ENCODE measurements at regions not wholly inside any gene's neighbourhood (a gene's known extent, or its start where the extent isn't known, plus 50 kb on each side); places are given as distances from the start of the nearest gene placed in this dataset.
"Not testable (repeated sequence)": the region's sequence is repeated elsewhere in the genome, so short reads cannot be mapped to it uniquely, and the experiment has no call there.

- no peak for DNase-seq
Measured at GRCh38 chr4:135605076-135605475, 1403.5 kb upstream of the PABPC4L start.

GRCh38 chr4:135604531-135604930 is 1402.9 kb upstream of the PABPC4L start:
- no peak for DNase-seq

- no peak for DNase-seq
Measured at GRCh38 chr4:135601351-135601750, 1399.8 kb upstream of the PABPC4L start.

GRCh38 chr4:135598151-135598550 is 1396.6 kb upstream of the PABPC4L start:
- DNase-seq: no peak

GRCh38 chr4:135594521-135594920 is 1392.9 kb upstream of the PABPC4L start:
- DNase-seq: no peak

- DNase-seq: no peak
Measured at GRCh38 chr4:135575041-135575440, 1373.5 kb upstream of the PABPC4L start.

- DNase-seq: no peak
Measured at GRCh38 chr4:135573251-135573650, 1371.7 kb upstream of the PABPC4L start.

GRCh38 chr4:135564090-135564489 is 1362.5 kb upstream of the PABPC4L start:
- no peak for DNase-seq

GRCh38 chr4:135553213-135553612 is 1351.6 kb upstream of the PABPC4L start:
- no peak for DNase-seq

GRCh38 chr4:135552131-135552530 is 1350.5 kb upstream of the PABPC4L start:
- DNase-seq: no peak

- no peak for DNase-seq
Measured at GRCh38 chr4:135548711-135549110, 1347.1 kb upstream of the PABPC4L start.

GRCh38 chr4:135545616-135546317 is 1344.2 kb upstream of the PABPC4L start:
- no peak for DNase-seq

GRCh38 chr4:135538698-135539097 is 1337.1 kb upstream of the PABPC4L start:
- DNase-seq: no peak

- DNase-seq: no peak
Measured at GRCh38 chr4:135533053-135533452, 1331.5 kb upstream of the PABPC4L start.

- no peak for DNase-seq
Measured at GRCh38 chr4:135532132-135532531, 1330.5 kb upstream of the PABPC4L start.

- DNase-seq: no peak
Measured at GRCh38 chr4:135515295-135515694, 1313.7 kb upstream of the PABPC4L start.

GRCh38 chr4:135510582-135510981 is 1309.0 kb upstream of the PABPC4L start:
- no peak for DNase-seq

- DNase-seq: no peak
Measured at GRCh38 chr4:135508006-135508714, 1306.6 kb upstream of the PABPC4L start.

GRCh38 chr4:135497563-135498152 is 1296.1 kb upstream of the PABPC4L start:
- no peak for DNase-seq

- DNase-seq: no peak
Measured at GRCh38 chr4:135492439-135492838, 1290.8 kb upstream of the PABPC4L start.

- no peak for DNase-seq
Measured at GRCh38 chr4:135485371-135485770, 1283.8 kb upstream of the PABPC4L start.

- no peak for DNase-seq
Measured at GRCh38 chr4:135476272-135476671, 1274.7 kb upstream of the PABPC4L start.

GRCh38 chr4:135464311-135464710 is 1262.7 kb upstream of the PABPC4L start:
- no peak for DNase-seq

GRCh38 chr4:135447598-135447997 is 1246.0 kb upstream of the PABPC4L start:
- not testable (repeated sequence) for DNase-seq

All from activated CD4-positive, alpha-beta T cell treated with anti-CD3 and anti-CD28 coated beads, Interleukin-2, Interleukin-6, amounts not matched to agents 100 ng/mL and 50 ng/mL, durations not matched to agents 16 hours and 8 hours (primary cell).